Smooth muscle cell (in vitro differentiated cells): ENCODE measurements at regions not wholly inside any gene's neighbourhood (a gene's known extent, or its start where the extent isn't known, plus 50 kb on each side); places are given as distances from the start of the nearest gene placed in this dataset.
A peak's percentile ranks its signal among the peaks of the same experiment; 100 is the strongest.

Experiments used
- DNase-seq: peaks from one replicate; lab custom pipeline; 2025; ENCODE audit not compliant: unreplicated experiment; lab: John Stamatoyannopoulos, UW
- H2AFZ ChIP-seq: fragments of 200-600 bp; sonication (generic); 2 replicates; pipeline ENCODE4 v1.6.0; 2016; ENCODE audit warnings: antibody characterized with exemption, low read depth, mild to moderate bottlenecking
- H3F3A ChIP-seq: fragments of 200-600 bp; sonication (generic); 2 replicates; pipeline ENCODE4 v1.6.0; 2017; ENCODE audit warnings: antibody characterized with exemption, low read depth
- H3K27ac ChIP-seq: fragments of 200-600 bp; sonication (generic); 2 replicates; pipeline ENCODE4 v1.5.1; 2016; ENCODE audit warnings: low read depth, mild to moderate bottlenecking
- H3K27me3 ChIP-seq: fragments of 200-600 bp; sonication (generic); 2 replicates; pipeline ENCODE4 v1.6.1; 2016; ENCODE audit warnings: low read depth, mild to moderate bottlenecking
- H3K36me3 ChIP-seq: fragments of 200-600 bp; sonication (generic); 2 replicates; pipeline ENCODE4 v1.5.1; 2016; ENCODE audit warnings: low read depth
- H3K4me1 ChIP-seq: fragments of 200-600 bp; sonication (generic); 2 replicates; pipeline ENCODE4 v1.5.1; 2016; ENCODE audit warnings: low read depth
- H3K4me2 ChIP-seq: fragments of 200-600 bp; sonication (generic); 2 replicates; pipeline ENCODE4 v1.6.0; 2016; ENCODE audit warnings: mild to moderate bottlenecking
- H3K4me3 ChIP-seq: fragments of 200-600 bp; sonication (generic); 2 replicates; pipeline ENCODE4 v1.5.1; 2016; ENCODE audit warnings: mild to moderate bottlenecking
- H3K79me2 ChIP-seq: fragments of 200-600 bp; sonication (generic); 2 replicates; pipeline ENCODE4 v1.6.0; 2016; ENCODE audit warnings: low read depth, mild to moderate bottlenecking
- H3K9ac ChIP-seq: fragments of 200-600 bp; sonication (generic); 2 replicates; pipeline ENCODE4 v1.6.0; 2016; ENCODE audit warnings: low read depth
- H3K9me3 ChIP-seq: fragments of 200-600 bp; sonication (generic); replicated peaks from 2 replicates; pipeline ENCODE4 v1.5.1; 2016; ENCODE audit warnings: low read depth
- H4K20me1 ChIP-seq: fragments of 200-600 bp; sonication (generic); 2 replicates; pipeline ENCODE4 v1.6.0; 2016; ENCODE audit warnings: low read depth
- CTCF ChIP-seq: fragments of 200-600 bp; sonication (generic); IDR thresholded peaks from 2 replicates; pipeline ENCODE4 v1.5.1; 2017; ENCODE audit warnings: borderline replicate concordance, mild to moderate bottlenecking, antibody characterized with exemption; ENCODE audit not compliant: insufficient read depth, poor library complexity, severe bottlenecking
- WGBS: methylation state at CpG from one replicate; pipeline ENCODE4 v1.1.7; 2016; ENCODE audit warnings: low lambda C conversion rate; 5-methylcytosine and 5-hydroxymethylcytosine counted together

GRCh38 chr1:238642231-238642630 is 744.1 kb upstream of the CHRM3 start:
- no peak for TF ChIP-seq CTCF
- peak overlapping the region; percentile 68 for H3K4me2 ChIP-seq

GRCh38 chr1:238639861-238640260 is 746.5 kb upstream of the CHRM3 start:
- Histone ChIP-seq H3K36me3 (no peaks in the 10 kb centered on the region), H3K27me3 (no peaks in the 10 kb centered on the region), H3K9ac (no peak overlapping the region), H3K4me1 (no peaks in the 10 kb centered on the region), H2AFZ (peak overlapping the region; percentile 47), H3K27ac (no peak overlapping the region), H3K9me3 (no peaks in the 10 kb centered on the region), H3K79me2 (no peaks in the 10 kb centered on the region), H4K20me1 (no peaks in the 10 kb centered on the region), H3K4me3 (no peak overlapping the region), H3F3A (no peaks in the 10 kb centered on the region), H3K4me2 (no peak overlapping the region)
- TF ChIP-seq CTCF, result no peak
- DNase-seq, result no peak

More at GRCh38 chr1:238642231-238642630, 744.1 kb upstream of the CHRM3 start:
- peak overlapping the region; percentile 62 for H3K9ac ChIP-seq
- no peak overlapping the region for H3K4me3 ChIP-seq
- no peaks in the 10 kb centered on the region for H3K27me3 ChIP-seq
- no peaks in the 10 kb centered on the region for H3F3A ChIP-seq
- no peaks in the 10 kb centered on the region for H3K79me2 ChIP-seq
- H3K9me3 ChIP-seq, result no peaks in the 10 kb centered on the region
- no peaks in the 10 kb centered on the region for H4K20me1 ChIP-seq
- WGBS, result 67% methylated on average over 4 of the region's 4 CpGs
- no peak for DNase-seq
- peaks cover 2% of the 10 kb centered on the region for H3K4me1 ChIP-seq
- H3K36me3 ChIP-seq, result no peaks in the 10 kb centered on the region
- peak overlapping the region; percentile 87 for H3K27ac ChIP-seq
- peak overlapping the region; percentile 86 for H2AFZ ChIP-seq

- Histone ChIP-seq H3K9ac (no peak overlapping the region), H3K79me2 (no peaks in the 10 kb centered on the region), H3K27me3 (no peaks in the 10 kb centered on the region), H3K27ac (no peak overlapping the region), H4K20me1 (no peaks in the 10 kb centered on the region), H3K4me1 (no peaks in the 10 kb centered on the region), H3K9me3 (no peaks in the 10 kb centered on the region), H3K4me2 (no peak overlapping the region), H2AFZ (no peak overlapping the region), H3F3A (no peaks in the 10 kb centered on the region), H3K4me3 (no peak overlapping the region), H3K36me3 (no peaks in the 10 kb centered on the region)
- no peak for DNase-seq
- no peak for TF ChIP-seq CTCF
- 78% methylated on average over 2 of the region's 2 CpGs for WGBS
Observed at GRCh38 chr1:238628110-238628509, 737.4 kb upstream of the ZP4 start.

- no peak for DNase-seq
- Histone ChIP-seq H3K9me3 (no peaks in the 10 kb centered on the region), H3K4me1 (no peaks in the 10 kb centered on the region), H4K20me1 (no peaks in the 10 kb centered on the region), H3K4me2 (no peak overlapping the region), H3K36me3 (no peaks in the 10 kb centered on the region), H3K4me3 (no peak overlapping the region), H2AFZ (no peak overlapping the region), H3K9ac (no peak overlapping the region), H3K27ac (no peak overlapping the region), H3K79me2 (no peaks in the 10 kb centered on the region), H3F3A (no peaks in the 10 kb centered on the region), H3K27me3 (no peaks in the 10 kb centered on the region)
- 81% methylated on average over 4 of the region's 4 CpGs for WGBS
- TF ChIP-seq CTCF, result no peak
Observed at GRCh38 chr1:238624776-238625175, 734.1 kb upstream of the ZP4 start.
